Kidney tubule cell (primary cell): ENCODE measurements at regions not wholly inside any gene's neighbourhood (a gene's known extent, or its start where the extent isn't known, plus 50 kb on each side); places are given as distances from the start of the nearest gene placed in this dataset.

Experiments
- DNase-seq: peaks from one replicate; pipeline ENCODE4 v3.0.0-alpha.2; 2018; ENCODE audit warnings: low spot score

GRCh38 chr2:228707846-228708245, 526.4 kb upstream of the SPHKAP start:
- DNase-seq, result no peak

GRCh38 chr2:228705318-228705717, 523.8 kb upstream of the SPHKAP start:
- DNase-seq, result no peak

GRCh38 chr2:228703152-228703551, 521.7 kb upstream of the SPHKAP start:
- no peak for DNase-seq

- DNase-seq, result no peak
These were observed 520.0 kb upstream of the SPHKAP start for GRCh38 chr2:228701506-228701905.

- peak; percentile 51 for DNase-seq
These were observed 519.2 kb upstream of the SPHKAP start for GRCh38 chr2:228700638-228701037.

- DNase-seq, result no peak
These were observed 518.4 kb upstream of the SPHKAP start for GRCh38 chr2:228699888-228700287.

- DNase-seq, result no peak
These were observed 517.9 kb upstream of the SPHKAP start for GRCh38 chr2:228699400-228699799.

GRCh38 chr2:228698963-228699362, 517.5 kb upstream of the SPHKAP start:
- DNase-seq, result no peak

- no peak for DNase-seq
These were observed 516.0 kb upstream of the SPHKAP start for GRCh38 chr2:228697456-228697855.

- DNase-seq, result no peak
These were observed 509.2 kb upstream of the SPHKAP start for GRCh38 chr2:228690681-228691080.

GRCh38 chr2:228689053-228689452, 507.6 kb upstream of the SPHKAP start:
- DNase-seq, result peak; percentile 24

GRCh38 chr2:228688007-228688645, 506.6 kb upstream of the SPHKAP start:
- no peak for DNase-seq

- no peak for DNase-seq
These were observed 500.5 kb upstream of the SPHKAP start for GRCh38 chr2:228681979-228682378.

- peak; percentile 58 for DNase-seq
These were observed 499.9 kb upstream of the SPHKAP start for GRCh38 chr2:228681426-228681825.

- DNase-seq, result no peak
These were observed 496.6 kb upstream of the SPHKAP start for GRCh38 chr2:228678110-228678509.

- no peak for DNase-seq
These were observed 494.2 kb upstream of the SPHKAP start for GRCh38 chr2:228675646-228676045.

- DNase-seq, result no peak
These were observed 493.6 kb upstream of the SPHKAP start for GRCh38 chr2:228675091-228675490.

GRCh38 chr2:228673876-228674554, 492.5 kb upstream of the SPHKAP start:
- DNase-seq, result no peak

GRCh38 chr2:228669690-228670089, 488.2 kb upstream of the SPHKAP start:
- DNase-seq, result no peak

GRCh38 chr2:228665232-228665631, 483.7 kb upstream of the SPHKAP start:
- DNase-seq, result no peak

- peak; percentile 11 for DNase-seq
These were observed 477.5 kb upstream of the SPHKAP start for GRCh38 chr2:228658998-228659397.

GRCh38 chr2:228657807-228658402, 476.4 kb upstream of the SPHKAP start:
- DNase-seq, result peak; percentile 56

GRCh38 chr2:228655331-228655730, 473.8 kb upstream of the SPHKAP start:
- peak; percentile 73 for DNase-seq
